Gastroesophageal sphincter (tissue), 4 donors: ENCODE measurements at regions not wholly inside any gene's neighbourhood (a gene's known extent, or its start where the extent isn't known, plus 50 kb on each side); places are given as distances from the start of the nearest gene placed in this dataset.
A peak's percentile ranks its signal among the peaks of the same experiment; 100 is the strongest.

ENCODE experiments used
- ATAC-seq: fragments of 150-250 bp; one replicate; pipeline ENCODE4 v1.9.1; 2016; ENCODE audit warnings: mild to moderate bottlenecking, moderate library complexity
- H3K27ac ChIP-seq, 4 donors: fragments of 200-600 bp; sonication (generic) in 3 of 4; 1 replicate in 3 of 4; 2 replicates in 1 of 4; pipeline ENCODE4 v1.5.1; 2016 to 2019
- H3K27me3 ChIP-seq: fragments of 200-600 bp; sonication (generic); one replicate; pipeline ENCODE4 v1.5.1; 2019
- H3K36me3 ChIP-seq, 2 donors: fragments of 200-600 bp; sonication (generic); one replicate each; pipeline ENCODE4 v1.5.1; 2019; ENCODE audit warnings: control low read depth in 1 of 2
- H3K4me1 ChIP-seq, 3 donors: fragments of 200-600 bp; sonication (generic); 1 replicate in 2 of 3; 2 replicates in 1 of 3; pipeline ENCODE4 v1.5.1; 2016 to 2019; ENCODE audit warnings: control low read depth in 2 of 3
- H3K4me3 ChIP-seq, 2 donors: fragments of 200-600 bp; sonication (generic); one replicate each; pipeline ENCODE4 v1.5.1; 2019; ENCODE audit warnings: mild to moderate bottlenecking in 1 of 2, moderate library complexity in 1 of 2
- H3K9me3 ChIP-seq, 3 donors: fragments of 200-600 bp; sonication (generic); one replicate each; pipeline ENCODE4 v1.5.1; 2017 to 2019; ENCODE audit warnings: control low read depth in 2 of 3
- EP300 ChIP-seq: sonication (generic); formaldehyde crosslinking; IDR thresholded peaks from one replicate; pipeline ENCODE4 v1.6.1; 2017; ENCODE audit warnings: antibody characterized with exemption, mild to moderate bottlenecking
- POLR2A ChIP-seq, 2 donors: fragments of 450-650 bp; IDR thresholded peaks; one replicate each; pipeline ENCODE4 v1.6.1; 2017; ENCODE audit warnings: antibody characterized with exemption in 2 of 2, mild to moderate bottlenecking in 2 of 2, moderate library complexity in 1 of 2
- POLR2AphosphoS5 ChIP-seq: sonication (generic); formaldehyde crosslinking; IDR thresholded peaks from one replicate; pipeline ENCODE4 v1.6.1; 2017; ENCODE audit warnings: antibody characterized with exemption
- WGBS, 2 donors: methylation state at CpG; one replicate each; pipeline ENCODE4 v1.1.5; 2018; ENCODE audit warnings: low coverage in 1 of 2; 5-methylcytosine and 5-hydroxymethylcytosine counted together
- TF ChIP-seq, protein P1 (sequence below), 4 experiments: fragments of 200-600 bp in 2 of 4; fragments of 450-650 bp in 2 of 4; sonication (generic) in 1 of 4; IDR thresholded peaks; one replicate each; pipeline ENCODE4 v1.5.1; 2017 to 2019; ENCODE audit warnings: antibody characterized with exemption in 4 of 4, mild to moderate bottlenecking in 2 of 4, moderate library complexity in 2 of 4

DNA sequence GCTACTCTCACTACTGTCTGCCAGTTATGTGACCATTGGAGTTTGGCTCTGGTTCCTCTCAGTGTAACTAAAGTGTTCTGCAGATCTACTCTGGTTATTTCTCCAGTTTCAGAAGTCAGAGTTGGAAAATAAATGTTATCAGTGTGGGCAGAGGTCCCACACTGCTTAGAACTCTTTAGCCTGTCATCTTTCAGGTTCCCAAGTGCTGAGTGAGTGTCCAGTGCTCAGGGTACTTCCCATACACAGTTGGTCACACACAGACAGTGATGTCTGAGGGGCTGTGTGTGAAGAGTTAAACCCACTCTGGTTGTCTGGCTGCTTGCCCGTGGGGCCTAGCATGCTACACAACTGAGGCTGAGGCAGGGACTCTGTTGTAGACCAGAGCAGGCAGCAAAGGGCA is 421.8 kb upstream of the MEX3C start:
- Histone ChIP-seq H3K4me3 (no peak overlapping the region), H3K27me3 (peaks cover 13% of the 10 kb centered on the region), H3K36me3 (no peaks in the 10 kb centered on the region), H3K4me1 (peaks cover 0 to 11% (median 0%) of the 10 kb centered on the region in 3 donors), H3K9me3 (no peaks in the 10 kb centered on the region), H3K27ac (no peak overlapping the region)
- no peak for TF ChIP-seq POLR2A (IDR thresholded peaks at IDR 0.05)
- no peak for TF ChIP-seq EP300
- TF ChIP-seq, protein P1, sequence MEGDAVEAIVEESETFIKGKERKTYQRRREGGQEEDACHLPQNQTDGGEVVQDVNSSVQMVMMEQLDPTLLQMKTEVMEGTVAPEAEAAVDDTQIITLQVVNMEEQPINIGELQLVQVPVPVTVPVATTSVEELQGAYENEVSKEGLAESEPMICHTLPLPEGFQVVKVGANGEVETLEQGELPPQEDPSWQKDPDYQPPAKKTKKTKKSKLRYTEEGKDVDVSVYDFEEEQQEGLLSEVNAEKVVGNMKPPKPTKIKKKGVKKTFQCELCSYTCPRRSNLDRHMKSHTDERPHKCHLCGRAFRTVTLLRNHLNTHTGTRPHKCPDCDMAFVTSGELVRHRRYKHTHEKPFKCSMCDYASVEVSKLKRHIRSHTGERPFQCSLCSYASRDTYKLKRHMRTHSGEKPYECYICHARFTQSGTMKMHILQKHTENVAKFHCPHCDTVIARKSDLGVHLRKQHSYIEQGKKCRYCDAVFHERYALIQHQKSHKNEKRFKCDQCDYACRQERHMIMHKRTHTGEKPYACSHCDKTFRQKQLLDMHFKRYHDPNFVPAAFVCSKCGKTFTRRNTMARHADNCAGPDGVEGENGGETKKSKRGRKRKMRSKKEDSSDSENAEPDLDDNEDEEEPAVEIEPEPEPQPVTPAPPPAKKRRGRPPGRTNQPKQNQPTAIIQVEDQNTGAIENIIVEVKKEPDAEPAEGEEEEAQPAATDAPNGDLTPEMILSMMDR (IDR thresholded peaks at IDR 0.05): no peak
- no peak for TF ChIP-seq POLR2AphosphoS5
- WGBS, 2 donors: 33% methylated on average over 1 of the region's 1 CpG; no CpG with 5 or more reads in 1 of the 2 donors
- ATAC-seq: no peak

DNA sequence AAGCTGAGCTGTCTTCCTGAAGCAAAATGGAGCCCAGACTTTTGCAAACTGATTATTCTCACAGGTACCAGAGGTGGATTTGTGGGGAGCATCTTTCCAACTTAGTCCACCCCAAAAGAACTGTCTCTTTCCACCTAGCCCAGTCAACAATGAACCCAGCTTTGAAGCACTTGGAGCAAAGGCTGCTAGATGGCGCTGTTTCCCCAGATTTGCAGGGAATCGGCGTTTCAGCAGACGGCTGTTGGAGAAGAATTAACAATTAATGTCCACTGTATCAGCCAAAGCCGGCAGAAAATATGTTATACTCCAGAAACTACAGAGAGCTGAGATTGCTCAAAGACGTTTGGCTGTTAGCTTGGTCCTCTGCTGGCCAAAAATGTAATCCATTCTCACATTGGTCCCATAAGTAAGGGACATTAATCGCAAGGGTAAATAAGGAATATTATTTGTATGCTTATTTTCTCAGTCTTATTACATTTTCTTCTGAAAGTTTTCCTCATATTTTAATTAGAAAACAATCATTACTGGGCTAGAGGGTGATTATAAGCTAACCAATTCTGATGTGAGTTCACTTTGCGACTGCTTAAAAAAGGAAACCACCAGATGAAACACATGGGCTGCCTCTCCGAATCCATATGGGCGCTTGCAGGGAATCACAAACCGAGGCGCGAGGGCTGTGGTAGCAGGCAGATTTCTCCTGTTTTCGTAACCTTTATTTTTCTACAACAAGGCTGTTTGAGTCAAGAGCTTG is 423.8 kb upstream of the MEX3C start:
- no peaks in the 10 kb centered on the region for H3K4me1 ChIP-seq
- H3K27me3 ChIP-seq: peaks cover 18% of the 10 kb centered on the region
- TF ChIP-seq POLR2A (IDR thresholded peaks at IDR 0.05) (no peak), POLR2AphosphoS5 (no peak), EP300 (no peak)
- TF ChIP-seq, protein P1 (IDR thresholded peaks at IDR 0.05): peak; percentile 38 to 69 (median 45)
- H3K4me3 ChIP-seq: no peak overlapping the region
- H3K27ac ChIP-seq: no peak overlapping the region
- H3K9me3 ChIP-seq: no peaks in the 10 kb centered on the region
- 40 to 57% methylated on average over 11 to 14 of the region's 14 CpGs for WGBS, 2 donors
- ATAC-seq: no peak
- H3K36me3 ChIP-seq: no peaks in the 10 kb centered on the region

DNA sequence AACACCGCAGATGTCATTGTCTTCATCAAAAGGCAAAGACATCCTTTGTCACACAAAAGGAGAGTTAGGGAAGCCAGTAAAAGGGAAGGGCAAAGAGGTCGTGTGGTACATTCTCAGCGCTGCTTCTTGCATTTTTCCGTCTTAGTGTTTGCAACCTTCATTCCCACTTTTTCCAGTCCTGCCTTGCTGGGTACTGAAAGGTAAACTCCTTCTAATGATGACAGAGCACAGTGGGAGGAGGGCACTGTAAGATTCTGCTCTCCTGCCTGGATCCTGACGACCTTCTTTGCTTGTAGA is 424.3 kb upstream of the MEX3C start:
- H3K9me3 ChIP-seq: no peaks in the 10 kb centered on the region
- H3K4me3 ChIP-seq: no peak overlapping the region
- no peaks in the 10 kb centered on the region for H3K4me1 ChIP-seq
- TF ChIP-seq EP300 (no peak), POLR2AphosphoS5 (no peak), POLR2A (IDR thresholded peaks at IDR 0.05) (no peak)
- TF ChIP-seq, protein P1 (IDR thresholded peaks at IDR 0.05): no peak
- no peak overlapping the region for H3K27ac ChIP-seq
- WGBS, 2 donors: 57 to 72% methylated on average over 4 to 5 of the region's 5 CpGs
- ATAC-seq: no peak
- no peaks in the 10 kb centered on the region for H3K36me3 ChIP-seq
- peaks cover 18% of the 10 kb centered on the region for H3K27me3 ChIP-seq

DNA sequence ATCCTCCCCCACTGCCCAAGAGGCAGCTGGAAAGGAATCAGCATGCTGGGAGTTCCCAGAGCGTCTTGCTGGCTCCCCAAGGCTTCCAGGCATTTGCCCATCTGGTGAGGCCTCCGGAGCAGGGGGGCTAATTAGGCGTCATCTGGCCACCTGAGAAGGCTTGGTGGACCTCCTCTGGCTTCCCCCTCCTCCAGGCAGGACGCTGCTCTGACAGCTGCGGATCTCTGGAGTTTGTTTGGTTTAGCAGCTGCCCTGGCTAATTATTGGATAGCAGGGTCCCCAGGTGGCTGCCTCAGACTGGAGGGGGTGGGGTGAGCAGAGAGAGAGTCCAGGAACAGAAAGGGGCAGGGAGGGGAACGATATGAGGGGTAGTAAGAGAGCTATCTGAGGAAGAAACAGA is 425.2 kb upstream of the MEX3C start:
- Histone ChIP-seq H3K27me3 (peaks cover 18% of the 10 kb centered on the region), H3K4me3 (no peak overlapping the region), H3K9me3 (no peaks in the 10 kb centered on the region), H3K27ac (no peak overlapping the region), H3K4me1 (no peaks in the 10 kb centered on the region), H3K36me3 (no peaks in the 10 kb centered on the region)
- ATAC-seq: no peak
- TF ChIP-seq, protein P1 (IDR thresholded peaks at IDR 0.05): no peak
- WGBS, 2 donors: 13 to 20% methylated on average over 1 of the region's 6 CpGs

DNA sequence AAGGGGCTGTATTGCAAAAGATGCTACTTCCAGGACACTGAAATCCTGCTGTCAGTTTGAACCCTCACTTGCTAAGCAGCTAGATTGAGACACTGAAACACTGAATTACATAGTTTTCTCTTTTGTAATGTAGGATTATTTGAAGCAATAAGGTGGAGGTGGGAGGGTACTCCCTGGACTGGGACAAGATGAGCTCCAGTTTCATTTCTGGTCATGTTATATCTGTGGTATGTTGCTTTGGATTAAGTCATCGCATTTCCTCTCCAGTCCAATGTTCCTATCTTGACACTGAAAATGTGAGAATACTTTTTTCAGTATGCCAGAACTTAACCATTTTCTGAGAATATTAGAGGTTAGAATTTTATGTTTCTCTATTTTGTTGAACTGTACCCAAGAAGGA is 426.2 kb upstream of the MEX3C start:
- ATAC-seq: no peak
- WGBS, 2 donors: 75 to 79% methylated on average over 1 of the region's 1 CpG
- Histone ChIP-seq H3K4me3 (no peak overlapping the region), H3K36me3 (no peaks in the 10 kb centered on the region), H3K9me3 (no peaks in the 10 kb centered on the region), H3K27ac (no peak overlapping the region), H3K27me3 (peaks cover 18% of the 10 kb centered on the region), H3K4me1 (no peaks in the 10 kb centered on the region)
- TF ChIP-seq POLR2AphosphoS5: no peak
- no peak for TF ChIP-seq POLR2A (IDR thresholded peaks at IDR 0.05)
- TF ChIP-seq EP300: no peak
- TF ChIP-seq, protein P1 (IDR thresholded peaks at IDR 0.05): no peak
